ENCODE measurements at regions not wholly inside any gene's neighbourhood (a gene's known extent, or its start where the extent isn't known, plus 50 kb on each side); places are given as distances from the start of the nearest gene placed in this dataset.
A peak's percentile ranks its signal among the peaks of the same experiment; 100 is the strongest.

GRCh38 chr20:36824142-36824940 is 50.8 kb upstream of the DSN1 start:
- CTCF ChIA-PET, result no interaction called here
- TF ChIP-seq CTCF (IDR thresholded peaks at IDR 0.05; ENCODE audit: low read depth, low read length), result no peak
- no peak overlapping the region for H3K27ac ChIP-seq (ENCODE audit: low read depth, low read length)
- DNase-seq (ENCODE audit: low read depth, low spot score), result no peak
- no peaks in the 10 kb centered on the region for H3K27me3 ChIP-seq (ENCODE audit: control insufficient read depth, insufficient read depth, low read length)
- no peaks in the 10 kb centered on the region for H3K9me3 ChIP-seq (ENCODE audit: control insufficient read depth, insufficient read depth, low read length)
- no peak overlapping the region for H3K4me3 ChIP-seq (ENCODE audit: low read depth, low read length)
- POLR2A ChIA-PET, result interaction anchor here (1.0 kb wide), 1 partner anchor 12 kb away, joined by 4 read pairs; no protein-coding TSS in a partner anchor

GRCh38 chr20:36825385-36826104 is 50.4 kb upstream of the TLDC2 start:
- H3K9me3 ChIP-seq (ENCODE audit: control insufficient read depth, insufficient read depth, low read length), result no peaks in the 10 kb centered on the region
- CTCF ChIA-PET, result interaction anchor here (0.6 to 1.0 kb wide), 2 partner anchors 14 to 16 kb away, joined by 3 to 5 read pairs; no protein-coding TSS in a partner anchor
- no peaks in the 10 kb centered on the region for H3K27me3 ChIP-seq (ENCODE audit: control insufficient read depth, insufficient read depth, low read length)
- TF ChIP-seq CTCF (IDR thresholded peaks at IDR 0.05; ENCODE audit: low read depth, low read length), result no peak
- H3K27ac ChIP-seq (ENCODE audit: low read depth, low read length), result peak overlapping the region; percentile 21
- POLR2A ChIA-PET, result interaction anchor here (1.0 kb wide), 1 partner anchor 11 kb away, joined by 4 read pairs; no protein-coding TSS in a partner anchor
- no peak overlapping the region for H3K4me3 ChIP-seq (ENCODE audit: low read depth, low read length)
- no peak for DNase-seq (ENCODE audit: low read depth, low spot score)

Measured in AG04450 (cell line).